ENCODE measurements at regions not wholly inside any gene's neighbourhood (a gene's known extent, or its start where the extent isn't known, plus 50 kb on each side); places are given as distances from the start of the nearest gene placed in this dataset.

DNA sequence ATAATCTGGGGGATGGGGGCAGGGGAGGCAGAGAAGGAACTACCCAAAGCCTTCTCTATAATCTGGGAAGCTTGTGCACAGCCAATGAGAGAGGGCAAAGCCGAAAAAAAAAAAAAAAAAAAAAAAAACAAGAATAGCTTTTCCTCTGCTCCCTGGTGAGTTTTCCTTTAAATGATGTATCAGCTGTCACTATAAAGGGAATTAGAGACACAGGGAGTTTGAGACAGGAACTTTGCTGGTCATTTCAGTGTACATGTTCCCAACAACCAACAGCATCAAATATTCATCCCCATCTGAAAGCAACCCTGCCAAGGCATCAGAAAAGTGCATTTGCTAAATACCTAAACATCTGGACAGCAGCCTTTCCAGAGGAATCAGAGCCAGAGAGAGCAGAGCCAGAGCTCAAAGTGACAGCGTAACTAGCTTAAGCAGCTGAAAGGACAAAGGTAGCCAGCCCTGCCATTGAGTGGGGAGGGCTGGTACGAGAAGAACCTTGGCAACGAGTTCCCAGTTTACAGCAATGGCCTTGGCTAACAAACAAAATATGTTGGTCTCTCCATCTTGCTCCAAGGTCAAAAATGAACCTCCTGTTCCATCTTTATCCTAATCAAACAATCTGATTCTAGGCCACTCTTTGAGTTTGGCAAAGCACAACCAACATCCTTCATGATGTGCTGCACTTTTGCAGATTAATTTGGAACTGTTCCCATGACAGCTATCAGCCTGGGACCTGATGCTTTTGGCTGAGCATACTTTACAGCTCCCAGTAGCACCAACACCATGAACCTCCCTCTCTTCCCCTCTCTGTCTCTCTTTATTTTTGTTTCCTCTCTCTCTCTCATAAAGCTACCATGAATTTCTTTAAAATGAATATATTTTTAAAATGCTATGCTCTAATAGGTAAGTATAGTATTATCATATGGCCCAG is 143.7 kb upstream of the GNAO1 start:
- H2BK5ac ChIP-seq (ENCODE audit: low read depth, low read length, poor library complexity): no peak overlapping the region
- no peak overlapping the region for H2BK120ac ChIP-seq (ENCODE audit: insufficient read depth, low read length, poor library complexity)
- no peak overlapping the region for H3K4me2 ChIP-seq (ENCODE audit: low read length)
- no peak overlapping the region for H2AK5ac ChIP-seq (ENCODE audit: low read length)
- H3K23ac ChIP-seq (ENCODE audit: low read length): no peak overlapping the region
- H3K36me3 ChIP-seq (ENCODE audit: control insufficient read depth in 1 of 2, insufficient read depth in 2 of 2, low read length in 2 of 2): no peaks in the 10 kb centered on the region
- no peaks in the 10 kb centered on the region for H3K27me3 ChIP-seq (ENCODE audit: insufficient read depth, low read length)
- H3K4me1 ChIP-seq (ENCODE audit: control insufficient read depth in 1 of 2, insufficient read depth in 2 of 2, low read length in 2 of 2): peaks cover 0 to under 1% of the 10 kb centered on the region in 2 experiments
- H3K27ac ChIP-seq (ENCODE audit: low read depth, low read length): no peak overlapping the region
- H3K14ac ChIP-seq (ENCODE audit: low read length): no peak overlapping the region
- no peaks in the 10 kb centered on the region for H3K79me2 ChIP-seq (ENCODE audit: control insufficient read depth, insufficient read depth, low read length, poor library complexity)
- no peaks in the 10 kb centered on the region for H3K9me3 ChIP-seq (ENCODE audit: insufficient read depth, low read depth, low read length)
- H3K79me1 ChIP-seq (ENCODE audit: low read length): no peaks in the 10 kb centered on the region
- no peak for DNase-seq
- H2AFZ ChIP-seq (ENCODE audit: insufficient read depth, low read length, poor library complexity): no peak overlapping the region
- no peak overlapping the region for H3K4me3 ChIP-seq (ENCODE audit: low read depth, low read length)
- H4K8ac ChIP-seq (ENCODE audit: low read depth, low read length): no peak overlapping the region
- no peak overlapping the region for H2BK12ac ChIP-seq (ENCODE audit: low read length)
- no peak overlapping the region for H3K18ac ChIP-seq (ENCODE audit: low read length)
- no peak overlapping the region for H3K9ac ChIP-seq (ENCODE audit: low read length)
- no peak overlapping the region for H3K4ac ChIP-seq (ENCODE audit: low read depth, low read length)
- H4K91ac ChIP-seq (ENCODE audit: low read depth, low read length): no peak overlapping the region
- no peak overlapping the region for H4K12ac ChIP-seq (ENCODE audit: low read depth, low read length)
- no CpG with 5 or more reads among the region's 4 CpGs for WGBS (ENCODE audit: extremely low coverage, insufficient coverage, insufficient read length)

DNA sequence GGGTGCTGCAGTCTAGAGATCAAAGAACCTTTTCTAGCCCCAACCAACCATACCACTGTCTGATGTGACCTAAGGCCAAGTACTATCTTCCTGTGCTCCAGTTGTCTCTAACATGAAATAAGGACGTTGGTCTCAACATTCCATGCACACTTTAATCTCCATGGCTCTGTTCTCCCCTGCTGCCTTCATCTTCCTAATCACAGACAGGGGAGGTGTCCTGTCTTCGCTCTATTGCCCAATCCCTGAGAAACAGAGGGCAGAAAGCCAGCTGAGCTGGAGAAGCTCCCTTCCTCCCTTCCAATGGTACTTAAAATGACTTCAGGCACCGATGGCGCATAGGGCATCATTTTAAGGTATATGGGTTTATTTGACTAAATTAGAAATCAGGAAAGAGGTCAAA is 148.9 kb upstream of the GNAO1 start:
- H3K79me1 ChIP-seq (ENCODE audit: low read length): no peaks in the 10 kb centered on the region
- H3K23ac ChIP-seq (ENCODE audit: low read length): no peak overlapping the region
- no peak overlapping the region for H3K4me2 ChIP-seq (ENCODE audit: low read length)
- WGBS (ENCODE audit: extremely low coverage, insufficient coverage, insufficient read length): no CpG with 5 or more reads among the region's 4 CpGs
- H2AK5ac ChIP-seq (ENCODE audit: low read length): no peak overlapping the region
- no peak overlapping the region for H3K14ac ChIP-seq (ENCODE audit: low read length)
- no peak overlapping the region for H3K4me3 ChIP-seq (ENCODE audit: low read depth, low read length)
- H3K79me2 ChIP-seq (ENCODE audit: control insufficient read depth, insufficient read depth, low read length, poor library complexity): no peaks in the 10 kb centered on the region
- H3K18ac ChIP-seq (ENCODE audit: low read length): no peak overlapping the region
- DNase-seq: no peak
- H2BK12ac ChIP-seq (ENCODE audit: low read length): no peak overlapping the region
- H4K12ac ChIP-seq (ENCODE audit: low read depth, low read length): no peak overlapping the region
- peaks cover 2 to 3% of the 10 kb centered on the region in 2 experiments for H3K4me1 ChIP-seq (ENCODE audit: control insufficient read depth in 1 of 2, insufficient read depth in 2 of 2, low read length in 2 of 2)
- no peak overlapping the region for H4K8ac ChIP-seq (ENCODE audit: low read depth, low read length)
- H4K91ac ChIP-seq (ENCODE audit: low read depth, low read length): no peak overlapping the region
- no peak overlapping the region for H3K9ac ChIP-seq (ENCODE audit: low read length)
- no peak overlapping the region for H3K27ac ChIP-seq (ENCODE audit: low read depth, low read length)
- no peaks in the 10 kb centered on the region for H3K27me3 ChIP-seq (ENCODE audit: insufficient read depth, low read length)
- no peak overlapping the region for H3K4ac ChIP-seq (ENCODE audit: low read depth, low read length)
- H2BK120ac ChIP-seq (ENCODE audit: insufficient read depth, low read length, poor library complexity): no peak overlapping the region
- H2BK5ac ChIP-seq (ENCODE audit: low read depth, low read length, poor library complexity): no peak overlapping the region
- no peaks in the 10 kb centered on the region for H3K9me3 ChIP-seq (ENCODE audit: insufficient read depth, low read depth, low read length)
- no peak overlapping the region for H2AFZ ChIP-seq (ENCODE audit: insufficient read depth, low read length, poor library complexity)
- no peaks in the 10 kb centered on the region for H3K36me3 ChIP-seq (ENCODE audit: control insufficient read depth in 1 of 2, insufficient read depth in 2 of 2, low read length in 2 of 2)

DNA sequence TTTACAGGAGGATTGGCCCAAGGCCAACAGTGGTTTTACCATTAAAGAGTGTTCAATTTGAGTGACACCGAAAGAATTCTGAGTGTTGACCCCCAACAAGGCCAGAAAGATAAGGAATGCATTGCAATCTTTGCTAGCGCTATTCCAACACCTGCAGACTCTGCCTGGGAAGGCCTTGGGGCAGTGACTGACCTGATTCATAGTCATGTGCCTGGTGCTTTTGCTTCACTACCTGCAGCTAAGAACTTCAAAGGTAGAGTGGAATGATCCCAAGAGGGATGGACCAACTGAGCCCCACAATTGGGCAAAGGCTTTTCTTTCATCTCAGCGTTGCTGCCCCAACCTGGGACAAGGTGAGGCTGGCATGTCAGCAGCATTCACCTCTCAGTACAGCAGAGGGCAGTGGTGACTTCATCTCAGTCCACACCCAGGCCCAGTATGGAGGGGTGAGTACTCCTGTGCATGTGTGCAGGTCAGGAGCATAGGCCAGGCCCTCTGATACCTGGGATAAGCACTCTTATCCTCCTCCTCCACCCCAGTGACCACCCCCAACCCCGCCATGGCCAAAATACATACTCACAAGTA is 149.6 kb upstream of the GNAO1 start:
- Histone ChIP-seq H3K14ac (ENCODE audit: low read length) (no peak overlapping the region), H3K27me3 (ENCODE audit: insufficient read depth, low read length) (no peaks in the 10 kb centered on the region), H3K4me1 (ENCODE audit: control insufficient read depth in 1 of 2, insufficient read depth in 2 of 2, low read length in 2 of 2) (peaks cover 2 to 3% of the 10 kb centered on the region in 2 experiments), H3K18ac (ENCODE audit: low read length) (no peak overlapping the region), H3K79me1 (ENCODE audit: low read length) (no peaks in the 10 kb centered on the region), H2BK12ac (ENCODE audit: low read length) (no peak overlapping the region), H3K27ac (ENCODE audit: low read depth, low read length) (peak overlapping the region; percentile 9), H2AK5ac (ENCODE audit: low read length) (no peak overlapping the region), H3K79me2 (ENCODE audit: control insufficient read depth, insufficient read depth, low read length, poor library complexity) (no peaks in the 10 kb centered on the region), H4K12ac (ENCODE audit: low read depth, low read length) (no peak overlapping the region), H2BK120ac (ENCODE audit: insufficient read depth, low read length, poor library complexity) (no peak overlapping the region), H3K4me2 (ENCODE audit: low read length) (no peak overlapping the region), H3K4me3 (ENCODE audit: low read depth, low read length) (no peak overlapping the region), H2AFZ (ENCODE audit: insufficient read depth, low read length, poor library complexity) (no peak overlapping the region), H4K91ac (ENCODE audit: low read depth, low read length) (no peak overlapping the region), H3K9me3 (ENCODE audit: insufficient read depth, low read depth, low read length) (no peaks in the 10 kb centered on the region), H3K36me3 (ENCODE audit: control insufficient read depth in 1 of 2, insufficient read depth in 2 of 2, low read length in 2 of 2) (no peaks in the 10 kb centered on the region), H2BK5ac (ENCODE audit: low read depth, low read length, poor library complexity) (no peak overlapping the region), H3K4ac (ENCODE audit: low read depth, low read length) (no peak overlapping the region), H3K9ac (ENCODE audit: low read length) (no peak overlapping the region), H4K8ac (ENCODE audit: low read depth, low read length) (no peak overlapping the region), H3K23ac (ENCODE audit: low read length) (no peak overlapping the region)
- peak; percentile 60 to 63 for DNase-seq
- no CpG with 5 or more reads among the region's 4 CpGs for WGBS (ENCODE audit: extremely low coverage, insufficient coverage, insufficient read length)

DNA sequence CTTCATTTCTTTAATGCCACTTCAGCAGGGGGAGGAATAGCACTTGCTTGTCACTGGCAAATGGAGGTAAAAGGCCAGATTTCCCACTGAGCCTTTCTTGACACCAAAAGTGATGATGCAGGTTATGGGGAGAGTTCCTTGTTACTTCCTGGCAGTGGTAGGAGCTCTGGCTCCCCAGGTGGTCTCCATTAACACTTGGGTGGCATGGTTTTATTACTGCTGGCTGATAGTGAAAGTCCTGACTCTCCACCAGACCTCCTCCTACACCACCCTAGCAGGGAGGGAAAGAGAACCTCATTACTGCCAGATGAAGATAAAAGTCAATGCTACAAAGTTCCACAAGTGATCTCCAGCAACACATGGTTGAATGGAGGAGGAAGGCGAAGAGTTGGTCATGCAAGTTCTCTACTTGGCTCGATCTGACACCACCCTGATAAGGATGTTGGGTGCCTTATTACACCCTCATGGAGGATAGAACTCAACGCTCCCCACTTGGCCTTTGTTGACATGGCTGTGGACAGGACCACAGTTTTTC is 152.7 kb upstream of the GNAO1 start:
- Histone ChIP-seq H3K4me3 (ENCODE audit: low read depth, low read length) (no peak overlapping the region), H3K79me1 (ENCODE audit: low read length) (no peaks in the 10 kb centered on the region), H2BK120ac (ENCODE audit: insufficient read depth, low read length, poor library complexity) (no peak overlapping the region), H3K9me3 (ENCODE audit: insufficient read depth, low read depth, low read length) (no peaks in the 10 kb centered on the region), H2BK12ac (ENCODE audit: low read length) (no peak overlapping the region), H2AFZ (ENCODE audit: insufficient read depth, low read length, poor library complexity) (no peak overlapping the region), H3K27me3 (ENCODE audit: insufficient read depth, low read length) (no peaks in the 10 kb centered on the region), H3K9ac (ENCODE audit: low read length) (no peak overlapping the region), H3K36me3 (ENCODE audit: control insufficient read depth in 1 of 2, insufficient read depth in 2 of 2, low read length in 2 of 2) (no peaks in the 10 kb centered on the region), H4K12ac (ENCODE audit: low read depth, low read length) (no peak overlapping the region), H4K8ac (ENCODE audit: low read depth, low read length) (no peak overlapping the region), H3K4me1 (ENCODE audit: control insufficient read depth in 1 of 2, insufficient read depth in 2 of 2, low read length in 2 of 2) (peaks cover 2 to 3% of the 10 kb centered on the region in 2 experiments), H3K79me2 (ENCODE audit: control insufficient read depth, insufficient read depth, low read length, poor library complexity) (no peaks in the 10 kb centered on the region), H3K27ac (ENCODE audit: low read depth, low read length) (no peak overlapping the region), H2AK5ac (ENCODE audit: low read length) (no peak overlapping the region), H2BK5ac (ENCODE audit: low read depth, low read length, poor library complexity) (no peak overlapping the region), H3K4me2 (ENCODE audit: low read length) (no peak overlapping the region), H4K91ac (ENCODE audit: low read depth, low read length) (no peak overlapping the region), H3K23ac (ENCODE audit: low read length) (no peak overlapping the region), H3K4ac (ENCODE audit: low read depth, low read length) (no peak overlapping the region), H3K14ac (ENCODE audit: low read length) (no peak overlapping the region), H3K18ac (ENCODE audit: low read length) (no peak overlapping the region)
- no CpG with 5 or more reads among the region's 3 CpGs for WGBS (ENCODE audit: extremely low coverage, insufficient coverage, insufficient read length)
- no peak for DNase-seq

Data from trophoblast cell (in vitro differentiated cells and primary cell).